Breast epithelium (tissue), 3 donors: ENCODE measurements at regions not wholly inside any gene's neighbourhood (a gene's known extent, or its start where the extent isn't known, plus 50 kb on each side); places are given as distances from the start of the nearest gene placed in this dataset.

Source experiments
- POLR2A ChIP-seq: fragments of 450-650 bp; IDR thresholded peaks from one replicate; pipeline ENCODE4 v1.6.1; 2016; ENCODE audit warnings: antibody characterized with exemption, mild to moderate bottlenecking, moderate library complexity
- POLR2AphosphoS5 ChIP-seq, 3 donors: sonication (generic); formaldehyde crosslinking; IDR thresholded peaks; one replicate each; pipeline ENCODE4 v1.6.1; 2017; ENCODE audit warnings: antibody characterized with exemption in 3 of 3
- TF ChIP-seq, protein P1 (sequence below), 3 donors: fragments of 450-650 bp; IDR thresholded peaks; one replicate each; pipeline ENCODE4 v1.5.1; 2016 to 2017; ENCODE audit warnings: antibody characterized with exemption in 3 of 3, mild to moderate bottlenecking in 3 of 3, moderate library complexity in 3 of 3

DNA sequence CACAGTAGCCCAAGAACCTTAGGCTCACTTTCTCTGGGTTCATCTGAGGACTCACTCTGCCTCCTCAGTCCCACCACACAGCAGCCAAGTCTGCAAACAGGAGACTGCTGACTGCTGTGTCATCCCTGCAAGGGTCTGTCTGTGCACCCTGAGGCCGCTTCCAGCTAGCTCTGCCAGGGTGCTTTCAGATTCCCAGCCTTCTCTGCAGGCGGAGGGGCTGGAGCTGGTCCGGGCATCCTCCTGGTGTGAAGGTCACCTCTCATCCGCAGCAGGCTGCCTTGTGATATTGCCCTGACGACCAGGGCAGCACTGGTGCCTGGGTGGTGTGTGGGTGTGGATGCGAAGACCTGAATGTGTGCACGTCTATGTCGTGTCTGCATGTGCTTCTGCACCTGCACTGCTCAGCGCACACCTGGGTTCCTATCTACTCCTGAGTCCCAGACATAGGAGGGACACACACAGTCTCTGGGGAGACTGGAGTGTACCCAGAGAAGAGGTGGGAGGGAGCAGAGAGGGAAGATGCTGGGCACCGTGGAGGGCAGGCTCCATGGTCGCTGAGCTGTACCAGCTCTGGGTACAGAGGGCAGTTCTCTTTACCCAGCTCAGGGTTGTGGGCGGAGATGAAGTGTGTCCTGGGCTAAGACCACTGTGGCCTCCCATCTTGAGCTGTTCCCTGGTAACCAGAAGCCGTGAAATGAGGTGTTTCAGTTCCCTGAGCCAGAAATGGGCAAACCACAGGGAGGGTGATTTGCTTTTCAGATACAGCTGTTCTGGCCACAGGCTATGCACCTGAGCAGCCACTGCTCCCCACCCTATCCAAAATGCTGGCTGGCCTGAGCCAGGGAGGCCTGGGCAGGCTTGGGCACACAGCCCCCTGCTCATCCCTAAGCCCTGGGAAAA, 160.9 kb upstream of the CSF3R start:
- TF ChIP-seq, protein P1, sequence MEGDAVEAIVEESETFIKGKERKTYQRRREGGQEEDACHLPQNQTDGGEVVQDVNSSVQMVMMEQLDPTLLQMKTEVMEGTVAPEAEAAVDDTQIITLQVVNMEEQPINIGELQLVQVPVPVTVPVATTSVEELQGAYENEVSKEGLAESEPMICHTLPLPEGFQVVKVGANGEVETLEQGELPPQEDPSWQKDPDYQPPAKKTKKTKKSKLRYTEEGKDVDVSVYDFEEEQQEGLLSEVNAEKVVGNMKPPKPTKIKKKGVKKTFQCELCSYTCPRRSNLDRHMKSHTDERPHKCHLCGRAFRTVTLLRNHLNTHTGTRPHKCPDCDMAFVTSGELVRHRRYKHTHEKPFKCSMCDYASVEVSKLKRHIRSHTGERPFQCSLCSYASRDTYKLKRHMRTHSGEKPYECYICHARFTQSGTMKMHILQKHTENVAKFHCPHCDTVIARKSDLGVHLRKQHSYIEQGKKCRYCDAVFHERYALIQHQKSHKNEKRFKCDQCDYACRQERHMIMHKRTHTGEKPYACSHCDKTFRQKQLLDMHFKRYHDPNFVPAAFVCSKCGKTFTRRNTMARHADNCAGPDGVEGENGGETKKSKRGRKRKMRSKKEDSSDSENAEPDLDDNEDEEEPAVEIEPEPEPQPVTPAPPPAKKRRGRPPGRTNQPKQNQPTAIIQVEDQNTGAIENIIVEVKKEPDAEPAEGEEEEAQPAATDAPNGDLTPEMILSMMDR (IDR thresholded peaks at IDR 0.05), result no peak
- no peak for TF ChIP-seq POLR2AphosphoS5 (IDR thresholded peaks at IDR 0.05)
- TF ChIP-seq POLR2A, result no peak
